GM12864 (cell line): ENCODE measurements at regions not wholly inside any gene's neighbourhood (a gene's known extent, or its start where the extent isn't known, plus 50 kb on each side); places are given as distances from the start of the nearest gene placed in this dataset.

Source experiments
- DNase-seq: peaks from one replicate; pipeline ENCODE4 v3.0.0-alpha.2; 2011; ENCODE audit warnings: low read depth
- H3K4me3 ChIP-seq: 2 replicates; pipeline ENCODE4 v1.5.1; 2011; ENCODE audit warnings: mild to moderate bottlenecking, low read depth, low read length, control low read depth
- CTCF ChIP-seq: IDR thresholded peaks from 2 replicates; pipeline ENCODE4 v1.5.1; 2011; ENCODE audit warnings: low read depth, mild to moderate bottlenecking, moderate library complexity, low read length, control low read depth, inconsistent platforms; ENCODE audit errors: missing control alignments

GRCh38 chr1:214229736-214230135, 51.2 kb upstream of the SMYD2 start:
- H3K4me3 ChIP-seq = no peak overlapping the region
- no peak for DNase-seq
- TF ChIP-seq CTCF = no peak
